PC-9 (cell line): ENCODE measurements at regions not wholly inside any gene's neighbourhood (a gene's known extent, or its start where the extent isn't known, plus 50 kb on each side); places are given as distances from the start of the nearest gene placed in this dataset.

ENCODE experiments used
- BruUV-seq: library from RNA; stranded (reverse); fragments of 400-500 nt; replicated peaks from 2 replicates; lab custom pipeline; 2021; lab: Mats Ljungman, UMichigan
- CTCF ChIA-PET: fragments of 300-600 bp; sonication (Branson Sonifier 250); formaldehyde crosslinking; loops from one replicate; lab custom pipeline; 2022; ENCODE audit warnings: antibody characterized with exemption; lab: Charles Lee
- POLR2A ChIA-PET: fragments of 300-600 bp; sonication (Branson Sonifier 250); formaldehyde crosslinking; loops from one replicate; lab custom pipeline; 2022; ENCODE audit warnings: antibody characterized with exemption; ENCODE audit not compliant: unreplicated experiment; lab: Charles Lee
- DNase-seq, 2 experiments: peaks; one replicate each; pipeline versions ENCODE4 v3.0.0 to v3.0.0-alpha.2; 2015 to 2022; ENCODE audit warnings: mixed read lengths in 1 of 2
- H2AFZ ChIP-seq: fragments of 200-600 bp; sonication (generic); 2 replicates; pipeline ENCODE4 v1.8.1; 2017; ENCODE audit warnings: antibody characterized with exemption
- H3F3A ChIP-seq: fragments of 200-600 bp; sonication (generic); 2 replicates; pipeline ENCODE4 v1.8.1; 2017; ENCODE audit warnings: antibody characterized with exemption, mild to moderate bottlenecking, low read depth; ENCODE audit not compliant: insufficient read depth
- H3K27ac ChIP-seq: fragments of 200-600 bp; sonication (generic); 2 replicates; pipeline ENCODE4 v1.6.1; 2016; ENCODE audit warnings: mixed run types
- H3K27me3 ChIP-seq: fragments of 200-600 bp; sonication (generic); 2 replicates; pipeline ENCODE4 v1.6.1; 2016; ENCODE audit warnings: low read depth, mixed run types; ENCODE audit not compliant: insufficient read depth
- H3K36me3 ChIP-seq: fragments of 200-600 bp; sonication (generic); 2 replicates; pipeline ENCODE4 v1.6.1; 2016; ENCODE audit warnings: low read depth, mixed run types
- H3K4me1 ChIP-seq: fragments of 200-600 bp; sonication (generic); replicated peaks from 2 replicates; pipeline ENCODE4 v1.6.1; 2016; ENCODE audit warnings: mixed run types; ENCODE audit not compliant: insufficient read depth
- H3K4me2 ChIP-seq: fragments of 200-600 bp; sonication (generic); 2 replicates; pipeline ENCODE4 v1.6.1; 2017; ENCODE audit warnings: mixed run types
- H3K4me3 ChIP-seq: fragments of 200-600 bp; sonication (generic); 2 replicates; pipeline ENCODE4 v1.6.1; 2016; ENCODE audit warnings: mixed run types
- H3K79me2 ChIP-seq: fragments of 200-600 bp; sonication (generic); 2 replicates; pipeline ENCODE4 v1.6.1; 2017; ENCODE audit warnings: low read depth, mixed run types
- H3K9me2 ChIP-seq: fragments of 200-600 bp; sonication (generic); 2 replicates; pipeline ENCODE4 v1.8.1; 2017; ENCODE audit warnings: mild to moderate bottlenecking; ENCODE audit not compliant: insufficient read depth
- H3K9me3 ChIP-seq: fragments of 200-600 bp; sonication (generic); 2 replicates; pipeline ENCODE4 v1.8.1; 2016; ENCODE audit warnings: low read depth; ENCODE audit not compliant: insufficient read depth
- H4K20me1 ChIP-seq: fragments of 200-600 bp; sonication (generic); 2 replicates; pipeline ENCODE4 v1.8.1; 2017; ENCODE audit not compliant: insufficient read depth
- CTCF ChIP-seq: fragments of 200-600 bp; sonication (generic); conservative IDR thresholded peaks from 2 replicates; pipeline ENCODE4 v1.6.1; 2017; ENCODE audit warnings: mixed run types, antibody characterized with exemption, mild to moderate bottlenecking, moderate library complexity
- EZH2 ChIP-seq: fragments of 200-600 bp; sonication (generic); IDR thresholded peaks from 2 replicates; pipeline ENCODE4 v1.8.0; 2017; ENCODE audit warnings: antibody characterized with exemption, low read depth
- intact Hi-C: fragments of 100-400 bp; cut with micrococcal nuclease; formaldehyde crosslinking; loops from one replicate; pipeline ENCODE4 v1.10.0; 2022; ENCODE audit not compliant: unreplicated experiment

GRCh38 chr20:3334156-3334943 lies 73.1 kb downstream of the DNAAF9 start:
- Histone ChIP-seq H3K27me3 (no peaks in the 10 kb centered on the region), H2AFZ (no peak overlapping the region), H3K79me2 (no peaks in the 10 kb centered on the region), H3K4me2 (no peak overlapping the region), H3K4me1 (no peaks in the 10 kb centered on the region), H4K20me1 (no peaks in the 10 kb centered on the region), H3K27ac (no peak overlapping the region), H3F3A (no peaks in the 10 kb centered on the region), H3K36me3 (no peaks in the 10 kb centered on the region), H3K9me2 (no peaks in the 10 kb centered on the region), H3K9me3 (no peaks in the 10 kb centered on the region), H3K4me3 (no peak overlapping the region)
- no peak for DNase-seq
- ChIA-PET POLR2A (no interaction called here), CTCF (no interaction called here)
- no peak for TF ChIP-seq EZH2
- no peak for TF ChIP-seq CTCF
- intact Hi-C loops, result no loop called here
- no TSS peak for BruUV-seq

GRCh38 chr20:3330046-3330741 lies 77.3 kb downstream of the DNAAF9 start:
- DNase-seq, result no peak
- TF ChIP-seq EZH2, result no peak
- no peak for TF ChIP-seq CTCF

GRCh38 chr20:3328501-3328900 lies 79.0 kb downstream of the DNAAF9 start:
- Histone ChIP-seq H3K79me2 (no peaks in the 10 kb centered on the region), H3K9me2 (no peaks in the 10 kb centered on the region), H3K36me3 (no peaks in the 10 kb centered on the region), H3K4me3 (no peak overlapping the region), H3F3A (no peaks in the 10 kb centered on the region), H4K20me1 (no peaks in the 10 kb centered on the region), H3K27me3 (no peaks in the 10 kb centered on the region), H3K9me3 (no peaks in the 10 kb centered on the region), H2AFZ (no peak overlapping the region), H3K4me2 (no peak overlapping the region), H3K27ac (no peak overlapping the region), H3K4me1 (peaks cover 3% of the 10 kb centered on the region; the same call in 1 of the 2 replicates)
- BruUV-seq, result no TSS peak
- intact Hi-C loops, result no loop called here
- ChIA-PET POLR2A (no interaction called here), CTCF (no interaction called here)
- no peak for DNase-seq
- TF ChIP-seq EZH2 (no peak), CTCF (no peak)

More at GRCh38 chr20:3330046-3330741, 77.3 kb downstream of the DNAAF9 start:
- POLR2A ChIA-PET, result interaction anchor here (0.6 to 0.7 kb wide), 3 partner anchors 13 to 560 kb away, joined by 3 to 10 read pairs (median 5); no protein-coding TSS in a partner anchor
- H2AFZ ChIP-seq, result no peak overlapping the region
- no peaks in the 10 kb centered on the region for H4K20me1 ChIP-seq
- no TSS peak for BruUV-seq
- H3K9me2 ChIP-seq, result no peaks in the 10 kb centered on the region
- intact Hi-C loops, result no loop called here
- no peaks in the 10 kb centered on the region for H3F3A ChIP-seq
- H3K79me2 ChIP-seq, result no peaks in the 10 kb centered on the region
- H3K4me3 ChIP-seq, result no peak overlapping the region
- H3K4me2 ChIP-seq, result no peak overlapping the region
- H3K36me3 ChIP-seq, result no peaks in the 10 kb centered on the region
- no peaks in the 10 kb centered on the region for H3K27me3 ChIP-seq
- CTCF ChIA-PET, result no interaction called here
- H3K27ac ChIP-seq, result no peak overlapping the region
- H3K9me3 ChIP-seq, result no peaks in the 10 kb centered on the region
- H3K4me1 ChIP-seq, result no peaks in the 10 kb centered on the region
